Kidney epithelial cell (primary cell): ENCODE measurements at regions not wholly inside any gene's neighbourhood (a gene's known extent, or its start where the extent isn't known, plus 50 kb on each side); places are given as distances from the start of the nearest gene placed in this dataset.

ENCODE experiments used
- DNase-seq: peaks from one replicate; pipeline ENCODE4 v3.0.0-alpha.2; 2010; ENCODE audit warnings: low read depth
- H3K27me3 ChIP-seq: 2 replicates; pipeline ENCODE4 v1.6.0; 2011; ENCODE audit warnings: low read length; ENCODE audit not compliant: control insufficient read depth, insufficient read depth
- H3K36me3 ChIP-seq: 2 replicates; pipeline ENCODE4 v1.5.1; 2011; ENCODE audit warnings: low read length; ENCODE audit not compliant: control insufficient read depth, insufficient read depth
- H3K4me3 ChIP-seq: 2 replicates; pipeline ENCODE4 v1.5.1; 2011; ENCODE audit warnings: low read depth, mild to moderate bottlenecking, control low read depth, low read length
- TF ChIP-seq, protein P1 (sequence below): IDR thresholded peaks from 2 replicates; pipeline ENCODE4 v1.5.1; 2011; ENCODE audit warnings: mild to moderate bottlenecking, moderate library complexity, low read length, control low read depth, inconsistent platforms; ENCODE audit not compliant: insufficient read depth, poor library complexity, severe bottlenecking

GRCh38 chr6:147888374-147888773, 379.9 kb downstream of the SAMD5 start:
- Histone ChIP-seq H3K36me3 (no peaks in the 10 kb centered on the region), H3K4me3 (no peak overlapping the region), H3K27me3 (no peaks in the 10 kb centered on the region)
- TF ChIP-seq, protein P1, sequence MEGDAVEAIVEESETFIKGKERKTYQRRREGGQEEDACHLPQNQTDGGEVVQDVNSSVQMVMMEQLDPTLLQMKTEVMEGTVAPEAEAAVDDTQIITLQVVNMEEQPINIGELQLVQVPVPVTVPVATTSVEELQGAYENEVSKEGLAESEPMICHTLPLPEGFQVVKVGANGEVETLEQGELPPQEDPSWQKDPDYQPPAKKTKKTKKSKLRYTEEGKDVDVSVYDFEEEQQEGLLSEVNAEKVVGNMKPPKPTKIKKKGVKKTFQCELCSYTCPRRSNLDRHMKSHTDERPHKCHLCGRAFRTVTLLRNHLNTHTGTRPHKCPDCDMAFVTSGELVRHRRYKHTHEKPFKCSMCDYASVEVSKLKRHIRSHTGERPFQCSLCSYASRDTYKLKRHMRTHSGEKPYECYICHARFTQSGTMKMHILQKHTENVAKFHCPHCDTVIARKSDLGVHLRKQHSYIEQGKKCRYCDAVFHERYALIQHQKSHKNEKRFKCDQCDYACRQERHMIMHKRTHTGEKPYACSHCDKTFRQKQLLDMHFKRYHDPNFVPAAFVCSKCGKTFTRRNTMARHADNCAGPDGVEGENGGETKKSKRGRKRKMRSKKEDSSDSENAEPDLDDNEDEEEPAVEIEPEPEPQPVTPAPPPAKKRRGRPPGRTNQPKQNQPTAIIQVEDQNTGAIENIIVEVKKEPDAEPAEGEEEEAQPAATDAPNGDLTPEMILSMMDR: no peak
- DNase-seq: no peak

DNA sequence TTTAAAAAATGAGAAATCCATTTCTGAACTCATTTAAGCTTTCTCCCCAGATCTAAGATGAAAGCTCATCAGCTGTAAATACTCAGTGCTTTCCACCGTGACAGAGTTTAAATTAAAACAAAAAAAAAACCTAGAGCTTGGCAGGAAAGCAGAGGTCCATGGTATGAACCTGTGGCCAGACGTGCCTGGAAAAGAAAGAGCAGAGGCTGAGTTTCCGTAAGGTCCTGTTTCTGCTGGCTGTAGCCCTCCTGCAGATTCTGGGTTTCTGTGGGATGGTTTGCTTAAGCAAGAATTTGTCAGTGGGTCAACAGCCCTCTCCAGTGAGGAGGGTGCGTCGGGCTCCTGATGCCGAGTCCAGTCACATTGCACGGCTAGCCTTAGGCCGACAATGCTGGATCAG, 383.2 kb downstream of the SAMD5 start:
- TF ChIP-seq, protein P1: no peak
- H3K27me3 ChIP-seq: no peaks in the 10 kb centered on the region

GRCh38 chr6:147892476-147892875, 384.0 kb downstream of the SAMD5 start:
- TF ChIP-seq, protein P1: no peak
- DNase-seq: no peak

More for the DNA sequence above, 383.2 kb downstream of the SAMD5 start:
- DNase-seq: no peak
- Histone ChIP-seq H3K36me3 (no peaks in the 10 kb centered on the region), H3K4me3 (no peak overlapping the region)

DNA sequence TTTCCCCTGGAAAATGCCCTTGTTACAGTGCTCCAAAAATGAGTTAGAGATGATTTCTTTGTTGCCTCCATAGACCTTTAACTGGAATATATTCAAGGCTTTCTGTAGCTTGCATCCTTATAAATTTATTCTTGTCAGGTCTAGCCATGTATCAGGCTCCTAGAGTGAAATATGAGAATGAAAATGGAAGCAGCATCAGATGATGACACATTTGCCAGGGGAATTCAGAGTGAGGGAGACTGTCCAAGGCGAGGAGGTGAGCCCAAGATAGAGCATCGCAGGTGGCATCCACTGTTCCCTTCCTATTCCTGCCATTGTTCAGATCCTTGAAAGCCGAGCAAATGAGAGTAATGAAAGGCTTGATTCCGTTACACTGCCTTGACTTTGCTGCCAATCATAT, 386.8 kb downstream of the SAMD5 start:
- TF ChIP-seq, protein P1: no peak
- no peaks in the 10 kb centered on the region for H3K27me3 ChIP-seq
- no peaks in the 10 kb centered on the region for H3K36me3 ChIP-seq
- DNase-seq: no peak
- no peak overlapping the region for H3K4me3 ChIP-seq

More at GRCh38 chr6:147892476-147892875, 384.0 kb downstream of the SAMD5 start:
- no peaks in the 10 kb centered on the region for H3K27me3 ChIP-seq
- no peak overlapping the region for H3K4me3 ChIP-seq
- H3K36me3 ChIP-seq: no peaks in the 10 kb centered on the region

GRCh38 chr6:147900247-147900830, 391.8 kb downstream of the SAMD5 start:
- no peaks in the 10 kb centered on the region for H3K27me3 ChIP-seq
- DNase-seq: no peak

DNA sequence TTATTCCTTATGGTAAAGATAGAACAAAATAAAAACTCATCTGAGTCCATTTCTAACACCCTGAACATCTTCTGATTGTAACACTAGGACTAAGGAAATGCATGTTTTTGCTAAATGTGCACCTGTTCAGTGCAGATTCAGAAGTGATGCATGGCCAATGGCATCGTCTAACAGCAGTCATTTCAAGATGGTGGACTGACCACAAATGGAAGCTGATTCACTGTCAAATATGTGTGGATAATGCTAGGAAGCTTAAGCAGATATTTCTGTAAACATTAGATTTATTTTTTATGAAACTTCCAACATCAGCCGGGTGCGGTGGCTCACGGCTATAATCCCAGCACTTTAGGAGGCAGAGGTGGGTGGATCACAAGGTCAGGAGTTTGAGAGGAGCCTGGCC, 394.8 kb downstream of the SAMD5 start:
- no peak for DNase-seq
- Histone ChIP-seq H3K4me3 (no peak overlapping the region), H3K36me3 (no peaks in the 10 kb centered on the region), H3K27me3 (no peaks in the 10 kb centered on the region)
- TF ChIP-seq, protein P1: no peak

More at GRCh38 chr6:147900247-147900830, 391.8 kb downstream of the SAMD5 start:
- no peaks in the 10 kb centered on the region for H3K36me3 ChIP-seq
- H3K4me3 ChIP-seq: no peak overlapping the region
- TF ChIP-seq, protein P1: no peak
